ENCODE measurements at regions not wholly inside any gene's neighbourhood (a gene's known extent, or its start where the extent isn't known, plus 50 kb on each side); places are given as distances from the start of the nearest gene placed in this dataset.

DNA sequence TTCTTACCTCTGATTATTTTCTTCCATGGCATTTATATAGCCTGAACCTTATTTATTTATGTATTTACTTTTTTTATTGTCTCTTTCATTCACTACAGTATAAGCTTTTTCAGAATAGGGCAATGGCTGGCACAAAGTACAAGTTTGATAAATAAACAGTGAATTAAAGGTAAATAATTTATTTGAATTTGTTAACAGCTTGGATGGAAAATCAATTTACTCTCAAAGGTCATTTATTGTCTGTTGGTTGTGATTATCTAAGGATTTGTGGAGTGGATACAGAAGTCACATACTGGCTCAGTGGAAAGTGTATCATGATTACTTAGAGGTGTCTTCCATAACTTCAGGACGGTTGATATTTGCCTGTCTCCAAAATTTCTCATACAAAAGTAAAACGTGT, 2472.9 kb downstream of the PCDH7 start:
- ATAC-seq (no peak), DNase-seq (no peak)
- no peak for TF ChIP-seq CTCF (IDR thresholded peaks at IDR 0.05)
- intact Hi-C loops (cut with DNase I), result no loop called here
- H3K4me1 ChIP-seq, result no peaks in the 10 kb centered on the region
- H3K36me3 ChIP-seq, result no peaks in the 10 kb centered on the region
- no peaks in the 10 kb centered on the region for H3K27me3 ChIP-seq
- H3K27ac ChIP-seq, result no peak overlapping the region
- H3K9me3 ChIP-seq, result no peaks in the 10 kb centered on the region
- 66 to 78% methylated on average over 2 of the region's 2 CpGs for WGBS, 2 donors
- H3K4me3 ChIP-seq, result no peak overlapping the region

GRCh38 chr4:33200377-33200776, 2480.2 kb downstream of the PCDH7 start:
- Histone ChIP-seq H3K4me1 (no peaks in the 10 kb centered on the region), H3K27ac (no peak overlapping the region), H3K4me3 (no peak overlapping the region), H3K27me3 (no peaks in the 10 kb centered on the region), H3K36me3 (no peaks in the 10 kb centered on the region), H3K9me3 (peaks cover 0 to 19% (median 0%) of the 10 kb centered on the region in 11 donors)
- TF ChIP-seq CTCF (IDR thresholded peaks at IDR 0.05), result no peak
- DNase-seq, result no peak
- no peak for ATAC-seq
- intact Hi-C loops (cut with DNase I), result no loop called here

DNA sequence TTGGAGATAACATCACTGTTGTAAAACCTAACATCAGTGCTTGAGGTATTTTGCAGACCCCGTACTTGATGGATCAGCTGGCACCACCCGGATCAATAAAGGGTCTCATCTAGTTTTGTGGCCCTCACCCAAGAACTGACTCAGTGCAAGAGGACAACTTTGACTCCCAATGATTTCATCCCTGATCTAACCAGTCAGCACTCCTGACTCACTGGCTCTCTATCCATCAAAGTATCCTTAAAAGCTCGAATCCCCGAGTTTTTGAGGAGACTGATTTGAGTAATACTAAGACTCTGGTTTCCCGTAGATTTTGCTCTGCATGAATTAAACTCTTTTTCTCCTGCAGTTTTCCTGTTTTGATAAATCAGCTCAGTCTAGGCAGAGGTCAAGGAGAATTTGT, 2498.1 kb downstream of the PCDH7 start:
- no peak for ATAC-seq
- DNase-seq, result no peak
- Histone ChIP-seq H3K27ac (no peak overlapping the region), H3K36me3 (no peaks in the 10 kb centered on the region), H3K4me1 (no peaks in the 10 kb centered on the region), H3K4me3 (no peak overlapping the region), H3K9me3 (no peaks in the 10 kb centered on the region), H3K27me3 (no peaks in the 10 kb centered on the region)
- no peak for TF ChIP-seq CTCF (IDR thresholded peaks at IDR 0.05)
- intact Hi-C loops (cut with DNase I), result no loop called here
- WGBS, 2 donors, result 47 to 51% methylated on average over 5 of the region's 5 CpGs

DNA sequence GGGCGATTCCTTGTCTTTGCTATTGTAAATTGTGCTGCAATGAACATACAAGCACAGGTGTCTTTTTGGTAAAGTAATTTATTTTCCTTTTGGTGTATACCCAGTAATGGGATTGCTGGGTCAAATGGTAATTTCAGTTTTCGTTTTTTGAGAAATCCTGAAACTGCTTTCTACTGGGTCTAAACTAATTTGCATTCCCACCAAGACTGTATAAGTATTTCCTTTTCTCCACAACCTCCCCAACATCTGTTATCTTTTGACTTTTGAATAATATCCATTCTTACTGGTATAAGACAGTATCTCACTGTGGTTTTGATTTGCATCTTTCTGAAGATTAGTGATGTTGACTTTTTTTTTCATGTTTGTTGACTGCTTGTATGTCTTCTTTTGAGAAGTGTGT, 2506.0 kb downstream of the PCDH7 start:
- no peak for TF ChIP-seq CTCF (IDR thresholded peaks at IDR 0.05)
- no peaks in the 10 kb centered on the region for H3K27me3 ChIP-seq
- ATAC-seq (no peak), DNase-seq (no peak)
- H3K27ac ChIP-seq, result no peak overlapping the region
- intact Hi-C loops (cut with DNase I), result no loop called here
- no peaks in the 10 kb centered on the region for H3K36me3 ChIP-seq
- H3K4me3 ChIP-seq, result no peak overlapping the region
- WGBS, 2 donors, result 71 to 75% methylated on average over 2 of the region's 2 CpGs
- H3K9me3 ChIP-seq, result peaks cover 0 to 35% (median 0%) of the 10 kb centered on the region in 11 donors
- H3K4me1 ChIP-seq, result no peaks in the 10 kb centered on the region

GRCh38 chr4:33226783-33227182, 2506.6 kb downstream of the PCDH7 start:
- intact Hi-C loops (cut with DNase I), result no loop called here
- Histone ChIP-seq H3K4me1 (no peaks in the 10 kb centered on the region), H3K27ac (no peak overlapping the region), H3K36me3 (no peaks in the 10 kb centered on the region), H3K9me3 (peaks cover 0 to 35% (median 0%) of the 10 kb centered on the region in 11 donors), H3K27me3 (no peaks in the 10 kb centered on the region), H3K4me3 (no peak overlapping the region)
- TF ChIP-seq CTCF (IDR thresholded peaks at IDR 0.05), result no peak
- DNase-seq (no peak), ATAC-seq (no peak)
- 86 to 88% methylated on average over 1 of the region's 1 CpG for WGBS, 2 donors
